H1 (cell line): ENCODE measurements at regions not wholly inside any gene's neighbourhood (a gene's known extent, or its start where the extent isn't known, plus 50 kb on each side); places are given as distances from the start of the nearest gene placed in this dataset.

Experiments
- BACH1 ChIP-seq: IDR thresholded peaks from 2 replicates; pipeline ENCODE4 v1.6.1; 2012; ENCODE audit warnings: low read length, improper control_type of control experiment
- BCL11A ChIP-seq, 2 experiments: IDR thresholded peaks; one replicate each; pipeline ENCODE4 v1.6.1; 2011; ENCODE audit warnings: low read depth in 2 of 2, low read length in 2 of 2, mild to moderate bottlenecking in 2 of 2
- CBX8 ChIP-seq: fragments of 300-800, 300-1000 bp; sonication (generic); IDR thresholded peaks from 2 replicates; pipeline ENCODE4 v1.7.1; 2016; ENCODE audit warnings: low read depth, low read length, borderline replicate concordance
- CHD1 ChIP-seq: IDR thresholded peaks from 2 replicates; pipeline ENCODE4 v1.6.1; 2012; ENCODE audit warnings: low read depth, low read length, improper control_type of control experiment
- EP300 ChIP-seq, 2 experiments: IDR thresholded peaks; 1 replicate in 1 of 2; 2 replicates in 1 of 2; pipeline ENCODE4 v1.6.1; 2011 to 2012; ENCODE audit warnings: low read depth in 2 of 2, low read length in 2 of 2, mild to moderate bottlenecking in 2 of 2, borderline replicate concordance in 1 of 2, inconsistent platforms in 1 of 2, moderate library complexity in 1 of 2
- JUND ChIP-seq: IDR thresholded peaks from 2 replicates; pipeline ENCODE4 v1.6.1; 2011; ENCODE audit warnings: mild to moderate bottlenecking, improper control_type of control experiment, low read length
- SP2 ChIP-seq: IDR thresholded peaks from 2 replicates; pipeline ENCODE4 v1.6.1; 2012; ENCODE audit warnings: mild to moderate bottlenecking, low read length, inconsistent platforms
- SRF ChIP-seq: IDR thresholded peaks from 2 replicates; pipeline ENCODE4 v1.6.1; 2011; ENCODE audit warnings: mild to moderate bottlenecking, low read depth, low read length, moderate library complexity
- ZNF274 ChIP-seq: IDR thresholded peaks from 2 replicates; pipeline ENCODE4 v1.7.0; 2012; ENCODE audit warnings: low read length, borderline replicate concordance; ENCODE audit errors: extremely low read depth
- TF ChIP-seq, protein P1 (sequence below): fragments of 300-600 bp; sonication (generic); IDR thresholded peaks from 2 replicates; pipeline ENCODE4 v1.7.1; 2012; ENCODE audit warnings: low read length, moderate library complexity, mild to moderate bottlenecking, inconsistent platforms; ENCODE audit not compliant: insufficient replicate concordance
- TF ChIP-seq, protein P2 (sequence below): IDR thresholded peaks from 2 replicates; pipeline ENCODE4 v1.6.1; 2012; ENCODE audit warnings: low read length, inconsistent platforms

GRCh38 chr17:69655902-69656301 lies 241.4 kb downstream of the MAP2K6 start (continued):
- TF ChIP-seq, protein P1, sequence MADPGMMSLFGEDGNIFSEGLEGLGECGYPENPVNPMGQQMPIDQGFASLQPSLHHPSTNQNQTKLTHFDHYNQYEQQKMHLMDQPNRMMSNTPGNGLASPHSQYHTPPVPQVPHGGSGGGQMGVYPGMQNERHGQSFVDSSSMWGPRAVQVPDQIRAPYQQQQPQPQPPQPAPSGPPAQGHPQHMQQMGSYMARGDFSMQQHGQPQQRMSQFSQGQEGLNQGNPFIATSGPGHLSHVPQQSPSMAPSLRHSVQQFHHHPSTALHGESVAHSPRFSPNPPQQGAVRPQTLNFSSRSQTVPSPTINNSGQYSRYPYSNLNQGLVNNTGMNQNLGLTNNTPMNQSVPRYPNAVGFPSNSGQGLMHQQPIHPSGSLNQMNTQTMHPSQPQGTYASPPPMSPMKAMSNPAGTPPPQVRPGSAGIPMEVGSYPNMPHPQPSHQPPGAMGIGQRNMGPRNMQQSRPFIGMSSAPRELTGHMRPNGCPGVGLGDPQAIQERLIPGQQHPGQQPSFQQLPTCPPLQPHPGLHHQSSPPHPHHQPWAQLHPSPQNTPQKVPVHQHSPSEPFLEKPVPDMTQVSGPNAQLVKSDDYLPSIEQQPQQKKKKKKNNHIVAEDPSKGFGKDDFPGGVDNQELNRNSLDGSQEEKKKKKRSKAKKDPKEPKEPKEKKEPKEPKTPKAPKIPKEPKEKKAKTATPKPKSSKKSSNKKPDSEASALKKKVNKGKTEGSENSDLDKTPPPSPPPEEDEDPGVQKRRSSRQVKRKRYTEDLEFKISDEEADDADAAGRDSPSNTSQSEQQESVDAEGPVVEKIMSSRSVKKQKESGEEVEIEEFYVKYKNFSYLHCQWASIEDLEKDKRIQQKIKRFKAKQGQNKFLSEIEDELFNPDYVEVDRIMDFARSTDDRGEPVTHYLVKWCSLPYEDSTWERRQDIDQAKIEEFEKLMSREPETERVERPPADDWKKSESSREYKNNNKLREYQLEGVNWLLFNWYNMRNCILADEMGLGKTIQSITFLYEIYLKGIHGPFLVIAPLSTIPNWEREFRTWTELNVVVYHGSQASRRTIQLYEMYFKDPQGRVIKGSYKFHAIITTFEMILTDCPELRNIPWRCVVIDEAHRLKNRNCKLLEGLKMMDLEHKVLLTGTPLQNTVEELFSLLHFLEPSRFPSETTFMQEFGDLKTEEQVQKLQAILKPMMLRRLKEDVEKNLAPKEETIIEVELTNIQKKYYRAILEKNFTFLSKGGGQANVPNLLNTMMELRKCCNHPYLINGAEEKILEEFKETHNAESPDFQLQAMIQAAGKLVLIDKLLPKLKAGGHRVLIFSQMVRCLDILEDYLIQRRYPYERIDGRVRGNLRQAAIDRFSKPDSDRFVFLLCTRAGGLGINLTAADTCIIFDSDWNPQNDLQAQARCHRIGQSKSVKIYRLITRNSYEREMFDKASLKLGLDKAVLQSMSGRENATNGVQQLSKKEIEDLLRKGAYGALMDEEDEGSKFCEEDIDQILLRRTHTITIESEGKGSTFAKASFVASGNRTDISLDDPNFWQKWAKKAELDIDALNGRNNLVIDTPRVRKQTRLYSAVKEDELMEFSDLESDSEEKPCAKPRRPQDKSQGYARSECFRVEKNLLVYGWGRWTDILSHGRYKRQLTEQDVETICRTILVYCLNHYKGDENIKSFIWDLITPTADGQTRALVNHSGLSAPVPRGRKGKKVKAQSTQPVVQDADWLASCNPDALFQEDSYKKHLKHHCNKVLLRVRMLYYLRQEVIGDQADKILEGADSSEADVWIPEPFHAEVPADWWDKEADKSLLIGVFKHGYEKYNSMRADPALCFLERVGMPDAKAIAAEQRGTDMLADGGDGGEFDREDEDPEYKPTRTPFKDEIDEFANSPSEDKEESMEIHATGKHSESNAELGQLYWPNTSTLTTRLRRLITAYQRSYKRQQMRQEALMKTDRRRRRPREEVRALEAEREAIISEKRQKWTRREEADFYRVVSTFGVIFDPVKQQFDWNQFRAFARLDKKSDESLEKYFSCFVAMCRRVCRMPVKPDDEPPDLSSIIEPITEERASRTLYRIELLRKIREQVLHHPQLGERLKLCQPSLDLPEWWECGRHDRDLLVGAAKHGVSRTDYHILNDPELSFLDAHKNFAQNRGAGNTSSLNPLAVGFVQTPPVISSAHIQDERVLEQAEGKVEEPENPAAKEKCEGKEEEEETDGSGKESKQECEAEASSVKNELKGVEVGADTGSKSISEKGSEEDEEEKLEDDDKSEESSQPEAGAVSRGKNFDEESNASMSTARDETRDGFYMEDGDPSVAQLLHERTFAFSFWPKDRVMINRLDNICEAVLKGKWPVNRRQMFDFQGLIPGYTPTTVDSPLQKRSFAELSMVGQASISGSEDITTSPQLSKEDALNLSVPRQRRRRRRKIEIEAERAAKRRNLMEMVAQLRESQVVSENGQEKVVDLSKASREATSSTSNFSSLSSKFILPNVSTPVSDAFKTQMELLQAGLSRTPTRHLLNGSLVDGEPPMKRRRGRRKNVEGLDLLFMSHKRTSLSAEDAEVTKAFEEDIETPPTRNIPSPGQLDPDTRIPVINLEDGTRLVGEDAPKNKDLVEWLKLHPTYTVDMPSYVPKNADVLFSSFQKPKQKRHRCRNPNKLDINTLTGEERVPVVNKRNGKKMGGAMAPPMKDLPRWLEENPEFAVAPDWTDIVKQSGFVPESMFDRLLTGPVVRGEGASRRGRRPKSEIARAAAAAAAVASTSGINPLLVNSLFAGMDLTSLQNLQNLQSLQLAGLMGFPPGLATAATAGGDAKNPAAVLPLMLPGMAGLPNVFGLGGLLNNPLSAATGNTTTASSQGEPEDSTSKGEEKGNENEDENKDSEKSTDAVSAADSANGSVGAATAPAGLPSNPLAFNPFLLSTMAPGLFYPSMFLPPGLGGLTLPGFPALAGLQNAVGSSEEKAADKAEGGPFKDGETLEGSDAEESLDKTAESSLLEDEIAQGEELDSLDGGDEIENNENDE, result no peak
- no peak for TF ChIP-seq JUND
- no peak for TF ChIP-seq BCL11A (IDR thresholded peaks at IDR 0.05; ENCODE audit: low read depth in 2 of 2, low read length in 2 of 2)
- no peak for TF ChIP-seq ZNF274
- TF ChIP-seq, protein P2, sequence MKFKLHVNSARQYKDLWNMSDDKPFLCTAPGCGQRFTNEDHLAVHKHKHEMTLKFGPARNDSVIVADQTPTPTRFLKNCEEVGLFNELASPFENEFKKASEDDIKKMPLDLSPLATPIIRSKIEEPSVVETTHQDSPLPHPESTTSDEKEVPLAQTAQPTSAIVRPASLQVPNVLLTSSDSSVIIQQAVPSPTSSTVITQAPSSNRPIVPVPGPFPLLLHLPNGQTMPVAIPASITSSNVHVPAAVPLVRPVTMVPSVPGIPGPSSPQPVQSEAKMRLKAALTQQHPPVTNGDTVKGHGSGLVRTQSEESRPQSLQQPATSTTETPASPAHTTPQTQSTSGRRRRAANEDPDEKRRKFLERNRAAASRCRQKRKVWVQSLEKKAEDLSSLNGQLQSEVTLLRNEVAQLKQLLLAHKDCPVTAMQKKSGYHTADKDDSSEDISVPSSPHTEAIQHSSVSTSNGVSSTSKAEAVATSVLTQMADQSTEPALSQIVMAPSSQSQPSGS, result no peak
- no peak for TF ChIP-seq BACH1
- no peak for TF ChIP-seq EP300 (IDR thresholded peaks at IDR 0.05; ENCODE audit: borderline replicate concordance in 1 of 2, low read depth in 2 of 2, low read length in 2 of 2)
- no peak for TF ChIP-seq CHD1
- no peak for TF ChIP-seq CBX8
- no peak for TF ChIP-seq SRF
- no peak for TF ChIP-seq SP2
